ENCODE measurements at regions not wholly inside any gene's neighbourhood (a gene's known extent, or its start where the extent isn't known, plus 50 kb on each side); places are given as distances from the start of the nearest gene placed in this dataset.

DNA sequence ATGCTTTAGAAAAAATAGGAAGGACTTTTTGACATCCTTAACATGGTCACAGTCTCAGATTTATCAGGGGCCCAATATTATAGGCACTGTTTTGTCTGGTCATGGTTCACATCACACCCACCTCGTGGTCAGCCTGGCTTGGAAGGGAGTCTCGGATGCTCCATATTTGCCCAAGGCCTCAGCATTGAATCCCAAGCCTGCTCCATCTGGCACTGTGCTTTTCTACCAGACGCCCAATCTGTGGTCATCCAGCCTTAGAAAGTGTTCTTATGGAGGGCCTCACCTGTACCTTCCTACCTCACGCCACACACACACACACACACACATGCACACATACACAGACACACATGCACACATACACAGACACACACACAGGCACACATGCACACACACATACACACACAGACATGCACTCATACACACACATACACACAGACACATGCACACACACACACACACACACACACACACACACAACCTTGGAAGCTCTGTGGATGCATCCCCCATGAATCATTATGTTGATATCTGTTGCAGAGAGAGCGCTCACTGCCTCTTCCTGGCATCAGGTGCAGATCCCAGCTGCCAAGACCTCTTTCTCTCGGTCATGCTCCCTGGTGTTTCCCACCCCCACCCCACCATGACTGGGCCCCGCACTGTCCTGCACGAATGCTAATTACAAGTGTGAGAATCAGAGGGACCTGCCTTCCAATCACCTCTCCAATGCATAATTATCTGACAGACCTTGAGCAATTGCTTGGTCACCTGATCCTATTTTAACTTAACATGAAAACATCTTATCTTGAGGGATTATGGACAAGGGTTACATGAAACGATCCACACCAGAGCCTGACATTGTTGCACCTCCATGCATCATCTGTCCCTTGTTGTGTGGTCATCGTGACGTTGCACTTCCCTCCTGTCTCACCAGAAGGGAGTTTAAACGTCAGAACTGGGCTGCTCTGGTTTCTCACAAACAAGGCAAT is 122.7 kb upstream of the TMEM72 start:
- H3K4me3 Mint-ChIP-seq = no peak overlapping the region
- H3K27me3 Mint-ChIP-seq = no peaks in the 10 kb centered on the region
- DNase-seq = no peak
- H3K36me3 Mint-ChIP-seq = no peaks in the 10 kb centered on the region
- no peaks in the 10 kb centered on the region for H3K9me3 Mint-ChIP-seq
- H3K4me1 Mint-ChIP-seq = no peaks in the 10 kb centered on the region
- no peak overlapping the region for H3K27ac Mint-ChIP-seq

DNA sequence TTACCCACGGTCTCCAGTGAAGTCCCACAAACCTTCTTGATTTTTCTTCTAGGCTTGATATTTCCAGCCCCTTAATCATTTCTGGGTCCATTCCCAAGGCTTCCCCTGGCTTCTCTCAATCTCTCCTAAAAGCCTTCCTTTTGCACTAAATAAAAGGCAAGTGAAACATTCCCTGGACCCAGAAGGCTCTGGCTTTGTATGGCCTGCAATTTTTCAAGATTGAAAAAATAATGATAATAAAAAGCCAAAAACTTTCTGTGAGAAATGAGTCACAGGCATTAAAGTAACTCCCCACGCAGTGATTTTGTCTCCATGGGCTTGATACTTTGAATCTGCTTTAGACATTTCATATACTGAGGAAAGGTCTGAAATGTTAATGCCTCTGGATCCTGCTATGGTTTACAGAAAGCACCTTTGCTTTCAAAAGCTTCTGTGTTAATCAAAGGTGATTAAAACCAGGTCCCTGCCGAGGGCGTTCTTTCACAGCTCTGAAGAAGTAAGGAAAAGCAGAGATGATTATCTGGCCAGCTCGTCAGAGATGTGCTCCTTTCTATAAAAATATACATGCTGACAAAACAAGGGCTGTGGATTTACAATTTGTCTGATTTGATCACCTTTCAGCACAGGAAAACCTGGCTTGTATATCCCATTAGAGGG is 118.9 kb upstream of the TMEM72 start:
- Mint-ChIP-seq H3K9me3 (no peaks in the 10 kb centered on the region), H3K27ac (no peak overlapping the region), H3K27me3 (peaks cover 5% of the 10 kb centered on the region), H3K4me1 (no peaks in the 10 kb centered on the region), H3K4me3 (no peak overlapping the region), H3K36me3 (no peaks in the 10 kb centered on the region)
- DNase-seq = no peak

DNA sequence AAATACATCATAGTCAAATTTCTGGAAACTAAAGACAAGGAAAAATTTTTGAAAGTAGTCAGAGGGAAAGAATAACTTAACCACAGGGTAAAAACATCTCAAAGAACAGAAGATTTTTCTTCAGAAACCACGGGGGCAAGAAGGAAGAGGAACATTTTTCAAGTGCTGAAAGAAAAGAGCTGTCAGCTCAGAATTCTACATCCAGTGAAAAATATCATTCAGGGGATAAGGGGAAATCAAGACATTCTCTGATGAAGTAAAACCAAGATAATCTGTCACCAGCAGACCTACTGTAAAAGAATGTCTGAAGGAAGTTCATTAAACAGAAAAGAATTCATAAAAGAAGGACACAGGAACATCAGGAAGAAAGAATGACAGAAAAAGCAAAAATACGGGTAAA is 111.2 kb upstream of the TMEM72 start:
- H3K27ac Mint-ChIP-seq = no peak overlapping the region
- H3K4me3 Mint-ChIP-seq = no peak overlapping the region
- H3K27me3 Mint-ChIP-seq = peaks cover 29% of the 10 kb centered on the region
- no peaks in the 10 kb centered on the region for H3K4me1 Mint-ChIP-seq
- no peak for DNase-seq
- no peaks in the 10 kb centered on the region for H3K9me3 Mint-ChIP-seq
- no peaks in the 10 kb centered on the region for H3K36me3 Mint-ChIP-seq

DNA sequence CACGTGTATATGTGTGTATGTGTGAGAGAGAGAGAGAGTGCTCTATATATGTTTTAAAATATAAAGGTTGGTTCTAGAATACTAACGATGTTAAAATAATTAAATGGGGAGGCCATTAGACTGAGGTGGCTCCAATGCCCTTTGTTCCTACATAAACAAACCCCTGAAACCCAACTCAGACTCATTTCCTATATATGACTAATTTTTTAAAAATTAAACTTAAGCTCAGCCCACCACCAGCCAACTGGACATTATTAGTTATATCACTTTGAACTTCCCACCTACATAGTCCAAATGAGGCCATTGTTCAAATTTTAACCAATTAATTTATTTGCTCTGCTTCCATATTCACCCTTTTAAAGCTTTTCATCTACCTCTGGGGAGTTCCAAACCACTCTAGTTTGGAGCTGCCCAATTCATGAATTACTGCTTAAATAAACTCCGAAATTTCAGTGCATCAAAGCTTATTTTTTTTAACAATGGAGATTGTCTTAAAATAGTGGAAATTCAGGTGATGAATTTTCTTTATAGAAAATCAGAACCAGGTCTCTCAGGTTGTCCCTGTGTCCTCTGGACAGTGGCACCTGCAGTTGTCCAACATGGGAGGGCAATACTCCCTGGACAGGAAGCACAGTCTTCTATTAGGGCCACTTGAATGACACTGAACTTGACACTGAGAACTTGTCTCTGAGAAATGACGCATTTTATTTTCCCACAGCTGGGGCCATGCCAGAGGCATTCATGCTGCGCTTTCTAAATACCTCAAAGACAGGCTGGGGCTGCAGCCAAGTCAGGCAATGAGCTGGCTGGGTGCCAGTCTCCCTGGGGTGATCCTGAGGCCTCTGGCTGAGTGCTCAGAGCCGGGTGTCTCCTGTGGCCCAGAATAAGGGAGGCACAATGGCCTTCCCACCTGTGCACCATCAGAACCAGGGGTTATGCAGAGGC is 109.5 kb upstream of the TMEM72 start:
- Mint-ChIP-seq H3K9me3 (no peaks in the 10 kb centered on the region), H3K4me3 (no peak overlapping the region), H3K36me3 (no peaks in the 10 kb centered on the region), H3K4me1 (no peaks in the 10 kb centered on the region), H3K27ac (no peak overlapping the region), H3K27me3 (peaks cover 27% of the 10 kb centered on the region)
- DNase-seq = no peak

DNA sequence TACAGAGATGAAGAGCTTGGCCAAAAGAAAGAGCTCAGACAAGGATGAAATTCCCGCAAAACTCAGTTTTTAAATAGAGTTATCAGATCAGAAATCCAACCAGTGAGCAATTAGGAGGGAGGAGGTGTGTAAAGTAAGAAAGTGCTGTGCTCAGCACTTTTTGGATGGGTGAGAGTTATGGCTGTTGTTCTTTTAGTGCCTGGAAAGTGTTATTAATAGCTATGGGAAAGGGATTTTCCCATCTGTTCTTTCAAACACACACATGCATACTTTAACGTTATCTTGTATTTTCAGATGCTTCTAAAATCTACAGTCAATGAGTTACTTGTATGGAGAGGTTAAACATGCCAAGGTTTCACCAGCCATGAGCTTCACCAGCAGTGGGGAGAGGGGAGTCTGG is 107.3 kb upstream of the TMEM72 start:
- Mint-ChIP-seq H3K4me1 (no peaks in the 10 kb centered on the region), H3K36me3 (no peaks in the 10 kb centered on the region), H3K9me3 (no peaks in the 10 kb centered on the region), H3K4me3 (no peak overlapping the region), H3K27me3 (peaks cover 23% of the 10 kb centered on the region), H3K27ac (no peak overlapping the region)
- DNase-seq = no peak

DNA sequence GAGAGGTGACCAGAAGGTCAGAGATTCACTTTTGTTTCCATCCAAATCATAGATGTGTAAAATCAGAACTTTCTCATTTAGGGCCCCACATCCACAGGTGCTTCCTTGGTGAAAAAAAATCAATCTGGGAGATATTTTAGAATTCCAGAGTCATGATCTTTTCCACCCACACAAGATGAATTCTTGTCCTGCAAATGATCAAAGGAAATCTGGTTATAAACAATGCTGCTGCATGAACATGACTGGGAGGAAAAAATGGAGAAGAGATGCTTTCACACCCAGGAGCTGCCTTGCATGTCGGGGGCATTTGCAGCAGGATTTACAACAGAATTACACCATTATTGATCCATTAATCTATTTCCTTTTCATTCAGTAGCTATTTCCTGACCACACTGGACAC is 106.5 kb upstream of the TMEM72 start:
- Mint-ChIP-seq H3K4me1 (no peaks in the 10 kb centered on the region), H3K4me3 (no peak overlapping the region), H3K36me3 (no peaks in the 10 kb centered on the region), H3K27me3 (peaks cover 17% of the 10 kb centered on the region), H3K27ac (no peak overlapping the region), H3K9me3 (no peaks in the 10 kb centered on the region)
- no peak for DNase-seq

DNA sequence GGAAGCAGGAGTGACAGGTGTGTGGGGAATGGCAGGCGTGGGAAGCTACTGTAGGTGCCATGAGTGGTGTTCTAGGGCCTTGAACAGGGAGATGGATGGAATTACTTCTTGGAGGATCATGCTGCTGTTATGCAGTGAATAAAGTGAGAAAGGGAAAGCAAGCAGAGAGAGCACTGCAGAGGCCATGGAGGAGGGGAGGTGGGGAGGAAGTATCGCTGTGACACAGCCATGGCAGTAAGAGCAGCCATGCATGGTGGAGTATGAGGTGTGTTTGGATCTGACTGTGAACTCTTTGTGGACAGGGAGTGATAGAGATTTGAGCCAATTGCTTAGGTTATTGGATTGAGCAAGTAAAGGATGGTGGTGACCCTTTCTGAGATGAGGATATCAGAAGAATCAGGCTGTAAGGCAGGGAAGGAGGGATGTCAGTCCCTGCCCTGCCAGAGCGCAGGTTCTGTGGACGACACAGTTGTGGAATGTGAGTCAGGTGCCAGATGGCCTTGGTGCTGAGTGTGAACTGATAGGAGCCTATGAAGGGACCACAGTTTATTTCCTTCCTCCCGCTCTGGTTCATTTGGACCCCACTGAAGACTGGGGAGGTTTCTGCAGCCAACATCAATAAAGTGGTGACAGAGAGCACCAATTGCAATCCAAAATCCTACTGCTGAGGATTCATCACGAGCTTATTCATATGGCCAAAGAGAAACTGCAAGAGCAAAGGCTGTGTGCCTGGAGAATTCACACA is 105.5 kb upstream of the TMEM72 start:
- Mint-ChIP-seq H3K27me3 (peaks cover 8% of the 10 kb centered on the region), H3K4me3 (no peak overlapping the region), H3K9me3 (no peaks in the 10 kb centered on the region), H3K27ac (no peak overlapping the region), H3K36me3 (no peaks in the 10 kb centered on the region), H3K4me1 (no peaks in the 10 kb centered on the region)
- DNase-seq = no peak

DNA sequence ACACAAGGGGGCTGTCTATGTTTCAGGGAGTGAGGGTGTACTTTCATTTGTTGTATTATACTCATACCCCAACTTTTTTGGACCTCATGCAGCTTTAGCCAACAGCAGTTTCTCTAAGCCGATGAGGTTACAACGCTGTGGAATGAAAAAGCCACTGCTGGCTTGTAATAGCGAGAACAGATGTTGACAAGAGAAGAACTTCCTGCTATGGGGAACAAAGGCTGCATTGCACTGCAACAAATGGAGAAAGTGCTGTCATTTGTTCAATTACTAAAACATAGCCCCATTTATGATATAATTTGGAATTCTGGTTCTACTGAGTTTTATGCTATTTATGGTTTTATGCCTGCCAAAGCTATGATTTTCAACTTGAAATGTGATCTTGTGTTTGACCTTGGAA is 104.2 kb upstream of the TMEM72 start:
- no peaks in the 10 kb centered on the region for H3K9me3 Mint-ChIP-seq
- H3K4me3 Mint-ChIP-seq = no peak overlapping the region
- H3K4me1 Mint-ChIP-seq = no peaks in the 10 kb centered on the region
- H3K27me3 Mint-ChIP-seq = peaks cover 8% of the 10 kb centered on the region
- no peak overlapping the region for H3K27ac Mint-ChIP-seq
- DNase-seq = no peak
- H3K36me3 Mint-ChIP-seq = no peaks in the 10 kb centered on the region

DNA sequence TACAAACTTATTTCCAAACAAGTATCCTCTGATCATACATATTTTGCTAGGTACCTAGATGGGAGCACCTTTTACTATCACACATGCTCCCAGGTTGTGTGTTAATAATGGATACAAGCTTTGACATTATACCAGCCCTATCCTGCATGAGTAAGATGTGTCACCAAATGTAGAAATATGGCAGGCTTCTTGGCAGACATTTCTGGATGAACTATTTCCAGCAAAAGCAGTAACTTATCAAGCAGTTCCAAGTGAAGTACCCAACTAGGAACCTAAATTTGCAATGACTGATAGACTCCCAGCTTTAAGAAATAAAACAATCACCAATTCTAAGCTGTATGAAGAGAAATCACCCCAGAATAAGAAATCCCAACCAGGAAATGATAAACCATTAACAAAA is 103.7 kb upstream of the TMEM72 start:
- H3K27ac Mint-ChIP-seq = no peak overlapping the region
- H3K4me3 Mint-ChIP-seq = no peak overlapping the region
- no peaks in the 10 kb centered on the region for H3K36me3 Mint-ChIP-seq
- DNase-seq = no peak
- no peaks in the 10 kb centered on the region for H3K4me1 Mint-ChIP-seq
- H3K9me3 Mint-ChIP-seq = no peaks in the 10 kb centered on the region
- H3K27me3 Mint-ChIP-seq = peaks cover 8% of the 10 kb centered on the region

DNA sequence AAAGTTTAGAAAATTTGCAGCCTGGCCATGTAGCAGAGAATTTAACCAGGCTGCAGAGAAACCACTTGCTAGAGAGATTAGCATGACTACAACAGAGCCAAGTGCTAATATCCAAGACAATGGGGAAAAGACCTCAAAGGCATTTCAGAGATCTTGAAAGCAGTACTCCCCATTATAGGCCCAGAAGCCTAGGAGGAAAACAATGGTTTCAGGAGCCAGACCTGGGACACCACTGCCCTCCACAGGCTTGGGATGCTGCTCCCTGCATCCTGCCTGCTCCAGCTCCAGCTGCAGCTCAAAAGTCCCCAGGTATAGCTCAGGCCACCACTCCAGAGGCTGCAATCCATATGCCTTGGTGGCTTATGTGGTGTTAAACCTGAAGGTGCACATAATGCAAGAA is 101.5 kb upstream of the TMEM72 start:
- H3K36me3 Mint-ChIP-seq = no peaks in the 10 kb centered on the region
- no peak overlapping the region for H3K4me3 Mint-ChIP-seq
- no peak for DNase-seq
- no peak overlapping the region for H3K27ac Mint-ChIP-seq
- H3K27me3 Mint-ChIP-seq = no peaks in the 10 kb centered on the region
- H3K4me1 Mint-ChIP-seq = no peaks in the 10 kb centered on the region
- H3K9me3 Mint-ChIP-seq = no peaks in the 10 kb centered on the region

DNA sequence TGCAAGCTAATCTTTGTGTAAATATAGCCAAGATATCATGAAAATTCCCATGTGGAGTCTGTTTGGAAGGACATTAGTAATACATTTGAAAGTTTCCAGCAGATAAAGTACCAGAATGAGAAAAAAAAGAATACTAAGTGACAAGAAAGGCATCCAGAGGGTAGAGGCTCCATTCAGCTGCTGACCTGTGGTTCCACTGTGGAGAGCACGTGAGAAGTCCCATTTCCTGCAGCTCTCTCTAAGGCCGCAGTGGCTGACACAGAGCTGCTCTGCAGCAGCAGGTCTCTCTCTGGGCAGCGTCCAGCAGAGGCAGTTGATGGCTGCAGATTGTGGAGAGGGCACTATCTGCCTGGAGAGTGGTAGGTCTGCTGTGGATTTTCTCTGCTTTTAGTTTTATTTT is 100.1 kb upstream of the TMEM72 start:
- Mint-ChIP-seq H3K9me3 (no peaks in the 10 kb centered on the region), H3K27ac (no peak overlapping the region), H3K4me3 (no peak overlapping the region), H3K4me1 (no peaks in the 10 kb centered on the region), H3K27me3 (no peaks in the 10 kb centered on the region), H3K36me3 (no peaks in the 10 kb centered on the region)
- DNase-seq = no peak

DNA sequence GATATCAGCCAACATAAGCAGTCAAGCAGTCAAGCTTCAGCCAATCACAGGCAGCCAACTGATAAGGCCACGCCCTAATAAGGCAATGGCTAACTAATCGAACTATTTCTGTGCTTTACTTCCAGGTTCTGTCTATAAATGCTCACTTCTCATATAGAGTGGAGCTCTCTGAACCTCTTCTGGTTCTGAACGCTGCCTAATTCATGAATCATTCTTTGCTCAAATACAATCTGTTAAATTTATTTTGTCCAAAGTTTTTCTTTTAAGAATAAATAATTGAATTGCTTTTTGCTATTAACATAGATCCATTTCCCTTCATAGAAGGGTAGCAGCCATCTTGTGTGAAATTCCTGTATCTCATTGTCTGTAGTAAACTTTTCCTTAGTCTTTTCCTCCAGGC is 97.9 kb upstream of the TMEM72 start:
- H3K27me3 Mint-ChIP-seq = peaks cover 3% of the 10 kb centered on the region
- no peak overlapping the region for H3K27ac Mint-ChIP-seq
- no peak for DNase-seq
- no peaks in the 10 kb centered on the region for H3K9me3 Mint-ChIP-seq
- H3K36me3 Mint-ChIP-seq = no peaks in the 10 kb centered on the region
- no peak overlapping the region for H3K4me3 Mint-ChIP-seq
- H3K4me1 Mint-ChIP-seq = no peaks in the 10 kb centered on the region

DNA sequence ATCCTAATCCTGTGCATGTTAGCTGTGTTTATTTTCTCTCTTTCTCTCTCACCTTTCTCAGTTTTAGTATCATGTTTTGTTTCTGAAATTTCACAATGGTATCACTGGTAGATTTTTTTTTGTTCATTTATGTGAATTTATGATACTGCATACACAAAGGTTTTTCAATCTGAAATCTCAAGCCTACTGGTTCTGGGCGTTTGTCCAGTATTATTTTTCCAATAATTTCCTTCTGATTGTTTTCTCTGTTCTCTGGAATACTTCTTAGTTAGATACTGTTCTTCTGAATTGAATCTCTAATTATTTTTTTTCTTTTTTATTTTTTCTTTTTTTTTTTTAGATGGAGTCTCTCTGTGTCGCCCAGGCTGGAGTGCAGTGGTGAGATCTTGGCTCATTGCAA is 96.2 kb upstream of the TMEM72 start:
- no peaks in the 10 kb centered on the region for H3K36me3 Mint-ChIP-seq
- H3K27ac Mint-ChIP-seq = no peak overlapping the region
- DNase-seq = no peak
- no peaks in the 10 kb centered on the region for H3K4me1 Mint-ChIP-seq
- no peak overlapping the region for H3K4me3 Mint-ChIP-seq
- peaks cover 11% of the 10 kb centered on the region for H3K27me3 Mint-ChIP-seq
- no peaks in the 10 kb centered on the region for H3K9me3 Mint-ChIP-seq

DNA sequence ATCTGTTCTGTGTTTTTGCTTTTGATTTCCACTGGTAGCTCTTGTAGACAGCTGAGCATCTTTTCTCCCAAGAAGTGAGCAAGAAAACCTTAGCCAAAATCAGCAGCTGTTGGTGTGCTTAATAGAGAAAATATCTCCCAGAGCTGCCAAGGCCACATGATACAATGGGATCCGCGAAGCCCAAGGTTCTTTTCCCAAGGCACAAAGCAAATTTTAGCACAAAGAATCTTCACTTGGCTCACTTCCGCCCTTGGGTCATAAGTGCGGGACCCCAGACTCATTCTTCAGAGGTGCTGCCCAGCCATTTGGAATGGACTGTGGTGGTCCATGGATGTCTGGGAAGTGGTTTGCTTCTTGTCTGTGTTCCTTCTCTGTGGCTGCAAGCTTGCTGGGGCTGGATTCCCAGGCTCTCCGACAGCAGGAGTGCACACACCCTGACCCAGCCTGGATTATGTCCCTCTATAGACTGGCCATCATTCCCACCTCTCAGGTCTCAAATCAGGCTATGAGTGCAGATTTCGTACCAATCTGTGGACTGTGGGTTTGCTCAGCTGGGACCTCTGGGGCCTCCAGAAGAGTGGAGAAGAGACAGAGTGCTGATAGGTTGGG is 93.0 kb upstream of the TMEM72 start:
- Mint-ChIP-seq H3K27ac (no peak overlapping the region), H3K4me1 (no peaks in the 10 kb centered on the region), H3K27me3 (peaks cover 19% of the 10 kb centered on the region), H3K4me3 (no peak overlapping the region), H3K36me3 (no peaks in the 10 kb centered on the region), H3K9me3 (no peaks in the 10 kb centered on the region)
- DNase-seq = no peak

Data from activated naive CD8-positive, alpha-beta T cell treated with anti-CD3 and anti-CD28 coated beads for 36 hours (primary cell).